NCI-H510A treated with DMSO at 0.1 percent for 48 hours (cell line): ENCODE measurements at regions not wholly inside any gene's neighbourhood (a gene's known extent, or its start where the extent isn't known, plus 50 kb on each side); places are given as distances from the start of the nearest gene placed in this dataset.

ENCODE experiments used
- DNase-seq: peaks from one replicate; lab custom pipeline; 2025; lab: John Stamatoyannopoulos, UW

GRCh38 chr13:29713839-29714238, 118.4 kb upstream of the SLC7A1 start:
- no peak for DNase-seq

- DNase-seq = no peak
Measured at GRCh38 chr13:29711776-29712175, 116.3 kb upstream of the SLC7A1 start.

GRCh38 chr13:29710511-29710910, 115.0 kb upstream of the SLC7A1 start:
- no peak for DNase-seq

GRCh38 chr13:29709407-29710069, 114.0 kb upstream of the SLC7A1 start:
- DNase-seq = peak; percentile 10

- DNase-seq = no peak
Measured at GRCh38 chr13:29707876-29708543, 112.5 kb upstream of the SLC7A1 start.

GRCh38 chr13:29706923-29707322, 111.4 kb upstream of the SLC7A1 start:
- no peak for DNase-seq

- DNase-seq = no peak
Measured at GRCh38 chr13:29704648-29705047, 109.2 kb upstream of the SLC7A1 start.

GRCh38 chr13:29703421-29703820, 107.9 kb upstream of the SLC7A1 start:
- no peak for DNase-seq

- no peak for DNase-seq
Measured at GRCh38 chr13:29702912-29703351, 107.4 kb upstream of the SLC7A1 start.

GRCh38 chr13:29698106-29698505, 102.6 kb upstream of the SLC7A1 start:
- no peak for DNase-seq

GRCh38 chr13:29696606-29697005, 101.1 kb upstream of the SLC7A1 start:
- no peak for DNase-seq

- peak; percentile 11 for DNase-seq
Measured at GRCh38 chr13:29693275-29693945, 97.9 kb upstream of the SLC7A1 start.

GRCh38 chr13:29689548-29689947, 94.1 kb upstream of the SLC7A1 start:
- no peak for DNase-seq

GRCh38 chr13:29688193-29688592, 92.7 kb upstream of the SLC7A1 start:
- no peak for DNase-seq

- DNase-seq = no peak
Measured at GRCh38 chr13:29684441-29684840, 89.0 kb upstream of the SLC7A1 start.

GRCh38 chr13:29683041-29683440, 87.6 kb upstream of the SLC7A1 start:
- no peak for DNase-seq

- no peak for DNase-seq
Measured at GRCh38 chr13:29681864-29682263, 86.4 kb upstream of the SLC7A1 start.

- DNase-seq = no peak
Measured at GRCh38 chr13:29679396-29680053, 84.0 kb upstream of the SLC7A1 start.

GRCh38 chr13:29677627-29678026, 82.1 kb upstream of the SLC7A1 start:
- no peak for DNase-seq

GRCh38 chr13:29676941-29677452, 81.5 kb upstream of the SLC7A1 start:
- peak; percentile 46 for DNase-seq

GRCh38 chr13:29676535-29676934, 81.0 kb upstream of the SLC7A1 start:
- no peak for DNase-seq

GRCh38 chr13:29674532-29674931, 79.0 kb upstream of the SLC7A1 start:
- no peak for DNase-seq
